ENCODE measurements at regions not wholly inside any gene's neighbourhood (a gene's known extent, or its start where the extent isn't known, plus 50 kb on each side); places are given as distances from the start of the nearest gene placed in this dataset.

GRCh38 chr6:84576029-84576428, 188.4 kb downstream of the TBX18 start:
- no peak for TF ChIP-seq EZH2 (IDR thresholded peaks at IDR 0.05; ENCODE audit: borderline replicate concordance, low read length)
- TF ChIP-seq, protein P1, sequence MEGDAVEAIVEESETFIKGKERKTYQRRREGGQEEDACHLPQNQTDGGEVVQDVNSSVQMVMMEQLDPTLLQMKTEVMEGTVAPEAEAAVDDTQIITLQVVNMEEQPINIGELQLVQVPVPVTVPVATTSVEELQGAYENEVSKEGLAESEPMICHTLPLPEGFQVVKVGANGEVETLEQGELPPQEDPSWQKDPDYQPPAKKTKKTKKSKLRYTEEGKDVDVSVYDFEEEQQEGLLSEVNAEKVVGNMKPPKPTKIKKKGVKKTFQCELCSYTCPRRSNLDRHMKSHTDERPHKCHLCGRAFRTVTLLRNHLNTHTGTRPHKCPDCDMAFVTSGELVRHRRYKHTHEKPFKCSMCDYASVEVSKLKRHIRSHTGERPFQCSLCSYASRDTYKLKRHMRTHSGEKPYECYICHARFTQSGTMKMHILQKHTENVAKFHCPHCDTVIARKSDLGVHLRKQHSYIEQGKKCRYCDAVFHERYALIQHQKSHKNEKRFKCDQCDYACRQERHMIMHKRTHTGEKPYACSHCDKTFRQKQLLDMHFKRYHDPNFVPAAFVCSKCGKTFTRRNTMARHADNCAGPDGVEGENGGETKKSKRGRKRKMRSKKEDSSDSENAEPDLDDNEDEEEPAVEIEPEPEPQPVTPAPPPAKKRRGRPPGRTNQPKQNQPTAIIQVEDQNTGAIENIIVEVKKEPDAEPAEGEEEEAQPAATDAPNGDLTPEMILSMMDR (IDR thresholded peaks at IDR 0.05; ENCODE audit: low read length): no peak
